GM23338 (cell line): ENCODE measurements at regions not wholly inside any gene's neighbourhood (a gene's known extent, or its start where the extent isn't known, plus 50 kb on each side); places are given as distances from the start of the nearest gene placed in this dataset.

Experiments used
- POLR2AphosphoS5 ChIP-seq: IDR thresholded peaks from 2 replicates; pipeline ENCODE4 v1.6.1; 2016; ENCODE audit warnings: antibody characterized with exemption, low read depth
- TF ChIP-seq, protein P1 (sequence below): IDR thresholded peaks from one replicate; pipeline ENCODE4 v1.6.1; 2018; ENCODE audit warnings: antibody characterized with exemption; ENCODE audit not compliant: unreplicated experiment
- TF ChIP-seq, protein P2 (sequence below), 2 experiments: fragments of 200-600 bp in 1 of 2; sonication (generic) in 1 of 2; conservative IDR thresholded peaks; 2 replicates each; pipeline versions ENCODE4 v1.5.1 to v1.6.1; 2016 to 2017; ENCODE audit warnings: antibody characterized with exemption in 2 of 2, low read depth in 2 of 2, mild to moderate bottlenecking in 2 of 2, moderate library complexity in 1 of 2

GRCh38 chr11:69963533-69964246 is 114.4 kb upstream of the ANO1 start:
- TF ChIP-seq POLR2AphosphoS5, result no peak
- TF ChIP-seq, protein P1, sequence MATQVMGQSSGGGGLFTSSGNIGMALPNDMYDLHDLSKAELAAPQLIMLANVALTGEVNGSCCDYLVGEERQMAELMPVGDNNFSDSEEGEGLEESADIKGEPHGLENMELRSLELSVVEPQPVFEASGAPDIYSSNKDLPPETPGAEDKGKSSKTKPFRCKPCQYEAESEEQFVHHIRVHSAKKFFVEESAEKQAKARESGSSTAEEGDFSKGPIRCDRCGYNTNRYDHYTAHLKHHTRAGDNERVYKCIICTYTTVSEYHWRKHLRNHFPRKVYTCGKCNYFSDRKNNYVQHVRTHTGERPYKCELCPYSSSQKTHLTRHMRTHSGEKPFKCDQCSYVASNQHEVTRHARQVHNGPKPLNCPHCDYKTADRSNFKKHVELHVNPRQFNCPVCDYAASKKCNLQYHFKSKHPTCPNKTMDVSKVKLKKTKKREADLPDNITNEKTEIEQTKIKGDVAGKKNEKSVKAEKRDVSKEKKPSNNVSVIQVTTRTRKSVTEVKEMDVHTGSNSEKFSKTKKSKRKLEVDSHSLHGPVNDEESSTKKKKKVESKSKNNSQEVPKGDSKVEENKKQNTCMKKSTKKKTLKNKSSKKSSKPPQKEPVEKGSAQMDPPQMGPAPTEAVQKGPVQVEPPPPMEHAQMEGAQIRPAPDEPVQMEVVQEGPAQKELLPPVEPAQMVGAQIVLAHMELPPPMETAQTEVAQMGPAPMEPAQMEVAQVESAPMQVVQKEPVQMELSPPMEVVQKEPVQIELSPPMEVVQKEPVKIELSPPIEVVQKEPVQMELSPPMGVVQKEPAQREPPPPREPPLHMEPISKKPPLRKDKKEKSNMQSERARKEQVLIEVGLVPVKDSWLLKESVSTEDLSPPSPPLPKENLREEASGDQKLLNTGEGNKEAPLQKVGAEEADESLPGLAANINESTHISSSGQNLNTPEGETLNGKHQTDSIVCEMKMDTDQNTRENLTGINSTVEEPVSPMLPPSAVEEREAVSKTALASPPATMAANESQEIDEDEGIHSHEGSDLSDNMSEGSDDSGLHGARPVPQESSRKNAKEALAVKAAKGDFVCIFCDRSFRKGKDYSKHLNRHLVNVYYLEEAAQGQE, result no peak
- TF ChIP-seq, protein P2, sequence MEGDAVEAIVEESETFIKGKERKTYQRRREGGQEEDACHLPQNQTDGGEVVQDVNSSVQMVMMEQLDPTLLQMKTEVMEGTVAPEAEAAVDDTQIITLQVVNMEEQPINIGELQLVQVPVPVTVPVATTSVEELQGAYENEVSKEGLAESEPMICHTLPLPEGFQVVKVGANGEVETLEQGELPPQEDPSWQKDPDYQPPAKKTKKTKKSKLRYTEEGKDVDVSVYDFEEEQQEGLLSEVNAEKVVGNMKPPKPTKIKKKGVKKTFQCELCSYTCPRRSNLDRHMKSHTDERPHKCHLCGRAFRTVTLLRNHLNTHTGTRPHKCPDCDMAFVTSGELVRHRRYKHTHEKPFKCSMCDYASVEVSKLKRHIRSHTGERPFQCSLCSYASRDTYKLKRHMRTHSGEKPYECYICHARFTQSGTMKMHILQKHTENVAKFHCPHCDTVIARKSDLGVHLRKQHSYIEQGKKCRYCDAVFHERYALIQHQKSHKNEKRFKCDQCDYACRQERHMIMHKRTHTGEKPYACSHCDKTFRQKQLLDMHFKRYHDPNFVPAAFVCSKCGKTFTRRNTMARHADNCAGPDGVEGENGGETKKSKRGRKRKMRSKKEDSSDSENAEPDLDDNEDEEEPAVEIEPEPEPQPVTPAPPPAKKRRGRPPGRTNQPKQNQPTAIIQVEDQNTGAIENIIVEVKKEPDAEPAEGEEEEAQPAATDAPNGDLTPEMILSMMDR (conservative IDR thresholded peaks at IDR 0.05; ENCODE audit: low read depth in 2 of 2), result no peak
